ENCODE measurements at regions not wholly inside any gene's neighbourhood (a gene's known extent, or its start where the extent isn't known, plus 50 kb on each side); places are given as distances from the start of the nearest gene placed in this dataset.

- Histone ChIP-seq H2AK9ac (replicated peaks; ENCODE audit: low read depth, low read length, poor library complexity) (no peak overlapping the region), H3K27ac (ENCODE audit: insufficient read depth, low read length) (no peak overlapping the region), H2BK5ac (ENCODE audit: low read depth, low read length, poor library complexity, severe bottlenecking) (no peak overlapping the region), H3K4ac (ENCODE audit: low read depth, low read length) (no peak overlapping the region), H2AK5ac (ENCODE audit: low read depth, low read length) (no peak overlapping the region), H3K9ac (ENCODE audit: low read depth, low read length) (no peak overlapping the region), H3K79me1 (ENCODE audit: low read depth in 1 of 2, low read length in 2 of 2) (no peaks in the 10 kb centered on the region), H3K56ac (ENCODE audit: extremely low read depth, insufficient read depth, low read length) (no peak overlapping the region), H3K4me2 (ENCODE audit: low read depth, low read length) (no peak overlapping the region), H3K4me3 (ENCODE audit: insufficient read depth, low read depth, low read length) (no peak overlapping the region), H3K9me1 (ENCODE audit: insufficient read depth, low read length) (no peaks in the 10 kb centered on the region), H3K27me3 (ENCODE audit: control insufficient read depth, insufficient read depth, low read length) (no peaks in the 10 kb centered on the region), H3K36me3 (ENCODE audit: control insufficient read depth, insufficient read depth, low read length) (no peaks in the 10 kb centered on the region), H2BK120ac (ENCODE audit: low read depth, low read length) (no peak overlapping the region), H3K4me1 (ENCODE audit: control insufficient read depth, insufficient read depth, low read length) (no peaks in the 10 kb centered on the region), H4K8ac (ENCODE audit: low read depth in 2 of 2, low read length in 2 of 2) (no peak overlapping the region), H3K23ac (ENCODE audit: low read depth, low read length) (no peak overlapping the region), H3K9me3 (ENCODE audit: control insufficient read depth, insufficient read depth, low read length) (peaks cover 2% of the 10 kb centered on the region), H3K14ac (replicated peaks; ENCODE audit: low read depth, low read length) (no peak overlapping the region), H4K20me1 (ENCODE audit: insufficient read depth, low read length) (no peaks in the 10 kb centered on the region), H2AFZ (replicated peaks; ENCODE audit: low read length, poor library complexity) (no peak overlapping the region), H4K5ac (ENCODE audit: low read depth, low read length) (no peak overlapping the region), H3K18ac (ENCODE audit: low read depth, low read length) (no peak overlapping the region), H2BK15ac (ENCODE audit: low read depth, low read length) (no peak overlapping the region), H2BK20ac (ENCODE audit: low read depth, low read length) (no peak overlapping the region), H4K91ac (ENCODE audit: insufficient read depth, low read depth, low read length) (no peak overlapping the region)
- TF ChIP-seq CEBPB (IDR thresholded peaks at IDR 0.05; ENCODE audit: low read depth, low read length) (no peak), FOS (IDR thresholded peaks at IDR 0.05; ENCODE audit: low read depth, low read length) (no peak), NFE2L2 (IDR thresholded peaks at IDR 0.05; ENCODE audit: low read depth, low read length) (no peak), SMC3 (IDR thresholded peaks at IDR 0.05; ENCODE audit: low read depth, low read length) (no peak), BHLHE40 (IDR thresholded peaks at IDR 0.05; ENCODE audit: low read depth, low read length) (no peak), MXI1 (IDR thresholded peaks at IDR 0.05; ENCODE audit: borderline replicate concordance, low read depth, low read length) (no peak), RFX5 (IDR thresholded peaks at IDR 0.05; ENCODE audit: low read depth, low read length) (no peak), MAFK (IDR thresholded peaks at IDR 0.05; ENCODE audit: low read depth, low read length) (no peak), USF2 (IDR thresholded peaks at IDR 0.05; ENCODE audit: low read depth, low read length) (no peak), ELK1 (IDR thresholded peaks at IDR 0.05; ENCODE audit: borderline replicate concordance, low read depth, low read length) (no peak), RCOR1 (IDR thresholded peaks at IDR 0.05; ENCODE audit: insufficient replicate concordance, low read length) (no peak), CTCF (conservative IDR thresholded peaks at IDR 0.05; ENCODE audit: low read depth, low read length) (no peak)
- POLR2A ChIA-PET (ENCODE audit: unreplicated experiment): interaction anchor here (0.6 kb wide), 1 partner anchor 1209 kb away, joined by 4 read pairs; no protein-coding TSS in a partner anchor
- in situ Hi-C loops (cut with MboI; ENCODE audit: low sequenced_read_pairs): no loop called here
- no peak for ATAC-seq (ENCODE audit: low read depth)
- intact Hi-C loops (cut with micrococcal nuclease): no loop called here
- dilution Hi-C loops (cut with HindIII; ENCODE audit: low sequenced_read_pairs, unreplicated experiment): no loop called here
- BruUV-seq (replicated peaks): no TSS peak
- 50% methylated on average over 1 of the region's 5 CpGs; no CpG with 5 or more reads in 1 of the 2 experiments for WGBS, 2 experiments (ENCODE audit: extremely low coverage in 2 of 2, insufficient read length in 1 of 2)
- no peak for DNase-seq
- CTCF ChIA-PET: no interaction called here
Measured at GRCh38 chr10:9734218-9734617, 1283.5 kb upstream of the CELF2 start.

Measured in IMR-90 (cell line).